T-cell (primary cell): ENCODE measurements at regions not wholly inside any gene's neighbourhood (a gene's known extent, or its start where the extent isn't known, plus 50 kb on each side); places are given as distances from the start of the nearest gene placed in this dataset.
"Not testable (repeated sequence)": the region's sequence is repeated elsewhere in the genome, so short reads cannot be mapped to it uniquely, and the experiment has no call there.

ENCODE experiments used
- ATAC-seq, 4 experiments: fragments of 200-7000 bp in 3 of 4; fragments of 150-1000 bp in 1 of 4; cut with Tn5 transposase; replicated peaks in 1 of 4; 1 replicate in 3 of 4; 2 replicates in 1 of 4; pipeline ENCODE4 v1.10.0; 2021; ENCODE audit warnings: moderate library complexity in 3 of 4, mild to moderate bottlenecking in 2 of 4, moderate number of reproducible peaks in 1 of 4
- CTCF ChIA-PET, 2 donors: fragments of 300-600 bp; sonication (Branson Sonifier 250); formaldehyde crosslinking; loops; one replicate each; lab custom pipeline; 2022; ENCODE audit warnings: antibody characterized with exemption in 2 of 2; lab: Charles Lee
- POLR2A ChIA-PET, 2 donors: fragments of 300-600 bp; sonication (Branson Sonifier 250); formaldehyde crosslinking; loops; one replicate each; lab custom pipeline; 2022; ENCODE audit warnings: antibody characterized with exemption in 2 of 2; lab: Charles Lee
- DNase-seq, 35 experiments: peaks; one replicate each; pipeline versions ENCODE4 v3.0.0 to v3.0.0-alpha.2; 2013 to 2023
- H3K27ac ChIP-seq: one replicate; pipeline ENCODE4 v1.5.1; 2013; ENCODE audit warnings: low read length
- H3K27me3 ChIP-seq, 2 experiments: replicated peaks in 1 of 2; 1 replicate in 1 of 2; 2 replicates in 1 of 2; pipeline versions ENCODE4 v1.6.1 to v1.7.0; 2013; ENCODE audit warnings: low read length in 1 of 2, mixed read lengths in 1 of 2; ENCODE audit not compliant: control insufficient read depth in 2 of 2, insufficient read depth in 2 of 2; ENCODE audit errors: extremely low read depth in 1 of 2
- H3K36me3 ChIP-seq, 2 donors: 1 replicate in 1 of 2; 2 replicates in 1 of 2; pipeline versions ENCODE4 v1.6.1 to v1.7.0; 2013; ENCODE audit warnings: low read length in 1 of 2; ENCODE audit not compliant: control insufficient read depth in 2 of 2, insufficient read depth in 1 of 2; ENCODE audit errors: extremely low read depth in 1 of 2
- H3K4me1 ChIP-seq, 2 experiments: 1 replicate in 1 of 2; 2 replicates in 1 of 2; pipeline versions ENCODE4 v1.6.1 to v1.7.0; 2013; ENCODE audit warnings: low read length in 2 of 2, mixed read lengths in 1 of 2; ENCODE audit not compliant: insufficient read depth in 2 of 2, control insufficient read depth in 1 of 2; ENCODE audit errors: extremely low read depth in 1 of 2
- H3K4me3 ChIP-seq, 2 donors: 1 replicate in 1 of 2; 2 replicates in 1 of 2; pipeline versions ENCODE4 v1.5.1 to v1.7.0; 2013; ENCODE audit warnings: mild to moderate bottlenecking in 2 of 2, low read length in 1 of 2, moderate library complexity in 1 of 2; ENCODE audit not compliant: control insufficient read depth in 1 of 2; ENCODE audit errors: extremely low read depth in 1 of 2
- H3K9me3 ChIP-seq: 2 replicates; pipeline ENCODE4 v1.7.0; 2013
- H3K27ac Mint-ChIP-seq, 2 donors: one replicate each; pipeline ENCODE4 v1.8.0; 2020 to 2021; ENCODE audit warnings: mild to moderate bottlenecking in 2 of 2, mixed read lengths in 2 of 2
- H3K27me3 Mint-ChIP-seq, 2 donors: one replicate each; pipeline ENCODE4 v1.8.0; 2021 to 2022; ENCODE audit warnings: mixed read lengths in 2 of 2
- H3K36me3 Mint-ChIP-seq: one replicate; pipeline ENCODE4 v1.8.0; 2021; ENCODE audit warnings: mixed read lengths
- H3K4me1 Mint-ChIP-seq, 3 donors: one replicate each; pipeline ENCODE4 v1.8.0; 2020 to 2022; ENCODE audit warnings: mixed read lengths in 3 of 3, mild to moderate bottlenecking in 1 of 3
- H3K4me3 Mint-ChIP-seq, 3 donors: one replicate each; pipeline ENCODE4 v1.8.0; 2020 to 2022; ENCODE audit warnings: mild to moderate bottlenecking in 3 of 3, mixed read lengths in 3 of 3, moderate library complexity in 3 of 3
- H3K9me3 Mint-ChIP-seq, 3 donors: one replicate each; pipeline ENCODE4 v1.8.0; 2020 to 2022; ENCODE audit warnings: mixed read lengths in 3 of 3
- WGBS: methylation state at CpG from one replicate; pipeline ENCODE4 v1.1.5; 2013; ENCODE audit warnings: missing lambda C conversion rate; ENCODE audit not compliant: insufficient coverage; 5-methylcytosine and 5-hydroxymethylcytosine counted together

DNA sequence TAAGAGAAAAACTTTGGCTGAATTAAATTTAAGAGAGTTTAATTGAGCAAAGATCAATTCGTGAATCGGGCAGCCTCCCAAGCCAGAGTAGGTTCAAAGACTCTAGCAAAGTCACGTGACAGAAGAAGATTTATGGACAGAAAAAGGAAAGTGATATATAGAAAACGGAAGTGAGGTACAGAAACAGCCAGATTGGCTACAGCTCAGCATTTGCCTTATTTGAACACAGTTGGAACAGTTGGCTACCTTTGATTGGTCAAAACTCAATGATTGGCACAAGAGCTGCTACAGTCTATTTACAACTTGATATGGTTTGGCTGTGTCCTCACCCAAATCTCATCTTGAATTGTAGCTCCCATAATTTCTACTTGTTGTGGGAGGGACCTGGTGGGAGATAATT, 102.6 kb downstream of the PLG start:
- Histone ChIP-seq H3K4me1 (no peaks in the 10 kb centered on the region), H3K4me3 (no peak overlapping the region), H3K9me3 (no peaks in the 10 kb centered on the region), H3K36me3 (no peaks in the 10 kb centered on the region), H3K27ac (no peak overlapping the region), H3K27me3 (no peaks in the 10 kb centered on the region)
- Mint-ChIP-seq H3K27ac (no peak overlapping the region), H3K9me3 (peaks cover 0 to 4% (median 2%) of the 10 kb centered on the region in 3 donors), H3K4me3 (no peak overlapping the region), H3K36me3 (no peaks in the 10 kb centered on the region), H3K27me3 (peaks cover 15 to 19% of the 10 kb centered on the region in 2 donors), H3K4me1 (no peaks in the 10 kb centered on the region)
- ChIA-PET CTCF (no interaction called here), POLR2A (no interaction called here)
- DNase-seq (no peak), ATAC-seq (no peak)
- 68% methylated on average over 4 of the region's 4 CpGs for WGBS

DNA sequence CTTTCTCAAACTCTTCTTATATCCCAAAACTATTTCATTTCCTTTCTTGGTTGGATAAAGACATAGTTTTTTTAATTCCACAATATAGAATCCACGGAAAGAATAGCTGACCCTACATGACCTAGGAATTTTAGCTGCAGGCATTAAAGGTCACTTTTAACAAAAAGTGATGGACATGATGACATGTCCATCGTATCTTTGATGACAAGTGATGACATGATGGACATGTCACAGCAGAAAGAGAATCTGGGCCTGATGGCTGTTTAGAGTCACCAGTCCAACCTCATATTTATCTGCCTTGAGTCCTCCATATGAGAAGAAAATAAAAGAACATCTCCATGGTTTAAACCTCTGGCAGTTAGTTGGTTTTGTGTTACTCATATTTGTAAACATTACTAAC, 106.2 kb downstream of the PLG start:
- DNase-seq = no peak
- POLR2A ChIA-PET = no interaction called here
- no peaks in the 10 kb centered on the region for H3K36me3 Mint-ChIP-seq
- Histone ChIP-seq H3K9me3 (no peaks in the 10 kb centered on the region), H3K27me3 (no peaks in the 10 kb centered on the region), H3K36me3 (no peaks in the 10 kb centered on the region), H3K27ac (no peak overlapping the region), H3K4me1 (no peaks in the 10 kb centered on the region), H3K4me3 (no peak overlapping the region)
- H3K9me3 Mint-ChIP-seq = no peaks in the 10 kb centered on the region
- CTCF ChIA-PET = no interaction called here
- ATAC-seq = no peak
- no peaks in the 10 kb centered on the region for H3K4me1 Mint-ChIP-seq
- 100% methylated on average over 1 of the region's 2 CpGs for WGBS
- H3K27ac Mint-ChIP-seq = no peak overlapping the region
- no peak overlapping the region for H3K4me3 Mint-ChIP-seq
- peaks cover 8 to 16% of the 10 kb centered on the region in 2 donors for H3K27me3 Mint-ChIP-seq

DNA sequence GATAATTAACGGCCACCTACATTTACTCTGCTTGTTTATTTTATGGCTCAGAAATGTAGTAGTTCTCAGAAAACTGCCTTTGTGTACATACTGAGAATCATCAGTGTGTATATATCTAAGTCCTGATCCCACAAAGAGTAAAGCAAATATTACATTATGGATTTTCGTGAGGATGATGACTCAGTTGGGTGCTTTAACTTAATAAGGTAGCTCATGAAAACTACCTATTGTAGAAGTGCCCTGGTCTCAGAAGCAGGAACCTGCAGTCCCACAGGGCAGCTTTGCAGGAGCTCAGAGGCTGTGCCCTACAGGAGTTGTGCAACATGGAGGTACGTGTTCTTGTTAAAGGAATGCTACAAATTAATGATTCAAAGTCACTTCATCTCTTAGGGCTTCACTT, 108.2 kb downstream of the PLG start:
- no CpG with 5 or more reads among the region's 3 CpGs for WGBS
- CTCF ChIA-PET = no interaction called here
- Mint-ChIP-seq H3K27ac (no peak overlapping the region), H3K27me3 (peaks cover 8 to 19% of the 10 kb centered on the region in 2 donors), H3K4me3 (no peak overlapping the region), H3K36me3 (no peaks in the 10 kb centered on the region), H3K4me1 (no peaks in the 10 kb centered on the region), H3K9me3 (peaks cover 0 to 3% (median 0%) of the 10 kb centered on the region in 3 donors)
- DNase-seq (no peak), ATAC-seq (no peak)
- H3K27me3 ChIP-seq = no peaks in the 10 kb centered on the region
- no peak overlapping the region for H3K27ac ChIP-seq
- POLR2A ChIA-PET = no interaction called here
- no peak overlapping the region for H3K4me3 ChIP-seq
- no peaks in the 10 kb centered on the region for H3K9me3 ChIP-seq
- no peaks in the 10 kb centered on the region for H3K36me3 ChIP-seq
- H3K4me1 ChIP-seq = no peaks in the 10 kb centered on the region

DNA sequence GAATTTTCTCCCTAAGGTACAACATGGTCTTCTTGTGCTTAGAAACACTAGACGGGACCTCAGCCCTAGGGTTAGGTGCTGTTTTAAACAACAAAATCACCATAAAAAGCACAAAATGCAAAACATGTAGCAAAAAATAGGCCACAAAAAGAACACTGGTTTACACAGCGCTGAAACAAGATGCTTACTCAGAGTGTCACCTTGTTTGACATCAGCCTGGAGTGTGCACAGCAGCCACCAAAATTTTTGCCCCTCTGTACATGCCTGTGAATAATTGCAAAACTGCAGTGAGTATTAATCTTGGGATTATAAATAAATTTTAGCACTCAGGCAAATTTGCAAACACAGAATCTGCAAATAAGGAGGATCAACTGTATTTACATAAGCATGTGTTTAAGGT, 110.1 kb downstream of the PLG start:
- no peak overlapping the region for H3K27ac ChIP-seq
- Mint-ChIP-seq H3K4me1 (no peaks in the 10 kb centered on the region), H3K36me3 (no peaks in the 10 kb centered on the region), H3K9me3 (peaks cover 0 to 3% (median 0%) of the 10 kb centered on the region in 3 donors), H3K27ac (no peak overlapping the region), H3K4me3 (no peak overlapping the region), H3K27me3 (peaks cover 3 to 11% of the 10 kb centered on the region in 2 donors)
- no peaks in the 10 kb centered on the region for H3K4me1 ChIP-seq
- POLR2A ChIA-PET = no interaction called here
- DNase-seq = no peak
- CTCF ChIA-PET = no interaction called here
- WGBS = 83% methylated on average over 1 of the region's 2 CpGs
- ATAC-seq = no peak
- H3K36me3 ChIP-seq = no peaks in the 10 kb centered on the region
- H3K4me3 ChIP-seq = no peak overlapping the region
- H3K9me3 ChIP-seq = no peaks in the 10 kb centered on the region
- H3K27me3 ChIP-seq = peaks cover 0 to 3% of the 10 kb centered on the region in 2 experiments

DNA sequence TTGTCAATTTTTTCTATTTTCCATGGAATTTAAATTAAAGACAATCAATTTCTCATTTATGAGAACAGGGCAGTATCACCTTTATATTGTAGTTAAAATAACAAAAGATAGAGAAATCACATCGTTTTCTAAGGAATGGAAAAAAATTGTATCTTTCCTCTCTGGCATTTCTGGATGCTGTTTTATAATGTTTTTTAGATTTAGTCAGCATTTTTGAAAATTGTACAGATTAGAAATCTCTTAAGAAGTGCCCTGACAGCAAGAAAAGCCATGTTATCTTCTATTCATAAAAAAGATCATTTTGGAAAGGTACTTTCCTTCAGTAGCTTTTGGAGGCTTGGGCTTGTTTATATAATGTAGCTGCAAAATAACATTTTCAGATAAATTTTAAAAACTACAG, 116.9 kb downstream of the PLG start:
- Histone ChIP-seq H3K27me3 (peaks cover 0 to 3% of the 10 kb centered on the region in 2 experiments), H3K36me3 (no peaks in the 10 kb centered on the region), H3K9me3 (no peaks in the 10 kb centered on the region), H3K27ac (no peak overlapping the region), H3K4me3 (no peak overlapping the region), H3K4me1 (no peaks in the 10 kb centered on the region)
- Mint-ChIP-seq H3K36me3 (no peaks in the 10 kb centered on the region), H3K9me3 (peaks cover 3 to 15% (median 14%) of the 10 kb centered on the region in 3 donors), H3K4me1 (no peaks in the 10 kb centered on the region), H3K27ac (no peak overlapping the region), H3K27me3 (peaks cover 0 to 3% of the 10 kb centered on the region in 2 donors), H3K4me3 (no peak overlapping the region)
- ATAC-seq (no peak), DNase-seq (no peak)
- ChIA-PET CTCF (no interaction called here), POLR2A (no interaction called here)
- no CpG with 5 or more reads among the region's 1 CpG for WGBS

DNA sequence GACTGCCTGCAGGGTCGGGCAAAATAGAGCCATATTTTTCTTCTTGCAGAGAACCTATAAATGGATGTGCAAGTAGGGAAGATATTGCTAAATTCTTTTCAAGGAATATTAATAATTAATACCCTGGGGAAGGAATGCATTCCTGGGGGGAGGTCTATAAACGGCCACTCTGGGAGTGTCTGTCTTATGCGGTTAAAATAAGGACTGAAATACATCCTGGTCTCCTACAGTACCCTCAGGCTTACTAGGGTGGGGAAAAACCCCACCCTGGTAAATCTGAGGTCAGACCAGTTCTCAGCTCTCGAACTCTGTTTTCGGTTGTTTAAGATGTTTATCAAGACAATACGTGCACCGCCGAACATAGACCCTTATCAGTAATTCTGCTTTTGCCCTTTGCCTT, 118.6 kb downstream of the PLG start:
- ATAC-seq, CTCF ChIA-PET, H3K27me3 ChIP-seq, H3K27ac Mint-ChIP-seq, H3K4me1 ChIP-seq, POLR2A ChIA-PET, H3K36me3 ChIP-seq, H3K4me3 ChIP-seq, H3K4me1 Mint-ChIP-seq, H3K36me3 Mint-ChIP-seq, DNase-seq, H3K27me3 Mint-ChIP-seq, H3K4me3 Mint-ChIP-seq, H3K27ac ChIP-seq, H3K9me3 ChIP-seq: not testable (repeated sequence)
- peaks cover 0 to 15% (median 14%) of the 10 kb centered on the region in 3 donors for H3K9me3 Mint-ChIP-seq
- 100% methylated on average over 1 of the region's 8 CpGs for WGBS

DNA sequence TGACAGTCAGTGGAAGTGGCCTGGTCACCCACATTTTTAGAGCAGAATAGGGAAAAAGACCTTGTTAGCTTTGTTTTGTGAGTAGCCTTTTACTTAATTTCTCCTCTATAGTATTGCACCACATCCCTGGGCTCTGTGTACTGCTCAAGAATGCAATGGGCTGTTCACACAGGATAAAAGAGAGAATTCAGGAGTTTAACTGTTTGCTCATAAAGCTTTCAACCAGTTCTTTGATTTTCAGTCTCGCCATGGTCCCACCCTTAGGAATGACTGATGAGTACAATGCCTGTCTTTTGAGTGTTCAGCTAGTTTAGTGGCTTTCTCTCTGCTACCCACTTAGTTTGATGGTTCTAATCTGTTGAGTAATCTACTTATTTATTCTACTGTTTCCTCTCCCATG, 129.7 kb downstream of the PLG start:
- Histone ChIP-seq H3K4me3 (no peak overlapping the region), H3K27me3 (no peaks in the 10 kb centered on the region), H3K36me3 (no peaks in the 10 kb centered on the region), H3K9me3 (no peaks in the 10 kb centered on the region), H3K4me1 (no peaks in the 10 kb centered on the region), H3K27ac (no peak overlapping the region)
- Mint-ChIP-seq H3K4me3 (no peak overlapping the region), H3K27ac (no peak overlapping the region), H3K4me1 (no peaks in the 10 kb centered on the region), H3K27me3 (peaks cover 3 to 4% of the 10 kb centered on the region in 2 donors), H3K9me3 (no peaks in the 10 kb centered on the region), H3K36me3 (no peaks in the 10 kb centered on the region)
- ATAC-seq (no peak), DNase-seq (no peak)
- no CpG with 5 or more reads among the region's 1 CpG for WGBS
- ChIA-PET CTCF (no interaction called here), POLR2A (no interaction called here)
